ENCODE measurements at regions not wholly inside any gene's neighbourhood (a gene's known extent, or its start where the extent isn't known, plus 50 kb on each side); places are given as distances from the start of the nearest gene placed in this dataset.

- Histone ChIP-seq H3K9me3 (replicated peaks in 1 of 2; ENCODE audit: control insufficient read depth in 1 of 2, insufficient read depth in 1 of 2, low read length in 2 of 2) (peaks cover 9 to 15% of the 10 kb centered on the region in 2 donors), H3K36me3 (replicated peaks in 1 of 2; ENCODE audit: control insufficient read depth in 1 of 2, insufficient read depth in 2 of 2, low read length in 2 of 2) (no peaks in the 10 kb centered on the region), H3K27me3 (ENCODE audit: control insufficient read depth in 2 of 2, insufficient read depth in 2 of 2, low read length in 2 of 2) (no peaks in the 10 kb centered on the region), H3K4me2 (replicated peaks; ENCODE audit: extremely low read depth, low read length, poor library complexity, severe bottlenecking) (no peak overlapping the region), H3K79me2 (ENCODE audit: insufficient read depth, low read length) (no peaks in the 10 kb centered on the region), H3K9ac (ENCODE audit: insufficient read depth, low read length, poor library complexity, severe bottlenecking) (no peak overlapping the region), H4K20me1 (ENCODE audit: insufficient read depth, low read length) (no peaks in the 10 kb centered on the region), H3K27ac (ENCODE audit: low read depth in 1 of 2, low read length in 2 of 2) (no peak overlapping the region), H3K4me3 (replicated peaks in 1 of 3; ENCODE audit: low read depth in 2 of 3, low read length in 3 of 3) (no peak overlapping the region), H2AFZ (ENCODE audit: insufficient read depth, low read depth, low read length, poor library complexity, severe bottlenecking) (no peak overlapping the region), H3K4me1 (ENCODE audit: control insufficient read depth in 1 of 2, insufficient read depth in 2 of 2, low read length in 2 of 2) (no peaks in the 10 kb centered on the region)
- no peak for DNase-seq
- H3K27ac Mint-ChIP-seq: no peak overlapping the region
- H3K27me3 Mint-ChIP-seq (ENCODE audit: low read depth in 3 of 3): no peaks in the 10 kb centered on the region
- peaks cover 0 to 8% (median 3%) of the 10 kb centered on the region in 7 donors for H3K9me3 Mint-ChIP-seq
- no peak overlapping the region for H3K4me3 Mint-ChIP-seq
- no peak for TF ChIP-seq CTCF (IDR thresholded peaks at IDR 0.05)
- WGBS (ENCODE audit: insufficient coverage): no CpG with 5 or more reads among the region's 2 CpGs
- H3K36me3 Mint-ChIP-seq: no peaks in the 10 kb centered on the region
- no peaks in the 10 kb centered on the region for H3K4me1 Mint-ChIP-seq
- intact Hi-C loops (cut with micrococcal nuclease): no loop called here
Observed at GRCh38 chr11:91326280-91326679, 898.3 kb upstream of the FAT3 start.

DNA sequence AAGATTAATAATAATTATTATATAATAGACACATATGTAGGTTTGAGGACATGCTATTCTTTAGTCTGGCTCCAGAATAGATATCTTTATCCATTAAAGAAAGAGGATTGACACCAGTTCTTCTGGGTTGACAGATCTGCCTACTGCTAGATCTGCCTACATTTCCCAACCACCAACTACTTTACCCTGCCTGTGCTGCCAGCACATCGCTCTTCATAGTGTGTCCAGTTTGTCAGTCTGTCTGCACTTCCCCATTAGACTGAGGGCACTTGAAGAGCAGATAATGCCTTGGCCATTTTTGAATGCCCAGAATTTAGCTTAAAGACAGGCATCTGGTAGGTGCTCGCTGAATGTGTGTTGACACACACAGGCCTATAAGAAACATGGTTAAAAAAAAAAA is 910.1 kb upstream of the FAT3 start:
- Mint-ChIP-seq H3K27me3 (ENCODE audit: low read depth in 3 of 3) (no peaks in the 10 kb centered on the region), H3K27ac (no peak overlapping the region)

More for the DNA sequence above, 910.1 kb upstream of the FAT3 start:
- no peaks in the 10 kb centered on the region for H3K4me1 Mint-ChIP-seq
- H3K36me3 Mint-ChIP-seq: no peaks in the 10 kb centered on the region
- peaks cover 0 to 4% (median 1%) of the 10 kb centered on the region in 7 donors for H3K9me3 Mint-ChIP-seq
- H3K4me2 ChIP-seq (replicated peaks; ENCODE audit: extremely low read depth, low read length, poor library complexity, severe bottlenecking): no peak overlapping the region
- 100% methylated on average over 1 of the region's 2 CpGs for WGBS (ENCODE audit: insufficient coverage)
- no peak overlapping the region for H3K9ac ChIP-seq (ENCODE audit: insufficient read depth, low read length, poor library complexity, severe bottlenecking)
- H4K20me1 ChIP-seq (ENCODE audit: insufficient read depth, low read length): no peaks in the 10 kb centered on the region
- H3K36me3 ChIP-seq (replicated peaks in 1 of 2; ENCODE audit: control insufficient read depth in 1 of 2, insufficient read depth in 2 of 2, low read length in 2 of 2): no peaks in the 10 kb centered on the region
- H3K9me3 ChIP-seq (replicated peaks in 1 of 2; ENCODE audit: control insufficient read depth in 1 of 2, insufficient read depth in 1 of 2, low read length in 2 of 2): no peaks in the 10 kb centered on the region
- intact Hi-C loops (cut with micrococcal nuclease): no loop called here
- H2AFZ ChIP-seq (ENCODE audit: insufficient read depth, low read depth, low read length, poor library complexity, severe bottlenecking): no peak overlapping the region
- no peak overlapping the region for H3K27ac ChIP-seq (ENCODE audit: low read depth in 1 of 2, low read length in 2 of 2)
- DNase-seq: no peak
- H3K27me3 ChIP-seq (ENCODE audit: control insufficient read depth in 2 of 2, insufficient read depth in 2 of 2, low read length in 2 of 2): no peaks in the 10 kb centered on the region
- H3K4me3 Mint-ChIP-seq: no peak overlapping the region
- no peak for TF ChIP-seq CTCF (IDR thresholded peaks at IDR 0.05)
- H3K79me2 ChIP-seq (ENCODE audit: insufficient read depth, low read length): no peaks in the 10 kb centered on the region
- H3K4me1 ChIP-seq (ENCODE audit: control insufficient read depth in 1 of 2, insufficient read depth in 2 of 2, low read length in 2 of 2): no peaks in the 10 kb centered on the region
- H3K4me3 ChIP-seq (replicated peaks in 1 of 3; ENCODE audit: low read depth in 2 of 3, low read length in 3 of 3): no peak overlapping the region

Measured in CD14-positive monocyte (primary cell).